OCI-LY3 (cell line): ENCODE measurements at regions not wholly inside any gene's neighbourhood (a gene's known extent, or its start where the extent isn't known, plus 50 kb on each side); places are given as distances from the start of the nearest gene placed in this dataset.

Experiments used
- H2AFZ ChIP-seq: fragments of 200-600, 300-600 bp; shearing (Covaris generic); 2 replicates; pipeline ENCODE4 v1.6.0; 2014; ENCODE audit warnings: antibody characterized with exemption, low read depth, low read length
- H3K27ac ChIP-seq: fragments of 200-600, 300-600 bp; sonication (generic); 2 replicates; pipeline ENCODE4 v1.5.1; 2014; ENCODE audit warnings: mild to moderate bottlenecking, low read length, moderate library complexity, mixed read lengths
- H3K27me3 ChIP-seq: fragments of 200-600, 300-600 bp; sonication (generic); 2 replicates; pipeline ENCODE4 v1.6.1; 2014; ENCODE audit warnings: low read depth, low read length, mixed read lengths
- H3K36me3 ChIP-seq: fragments of 200-600, 300-600 bp; sonication (generic); replicated peaks from 2 replicates; pipeline ENCODE3; 2014; ENCODE audit warnings: low read depth, low read length, mixed read lengths
- H3K4me1 ChIP-seq: fragments of 300-600, 200-600 bp; sonication (generic); 2 replicates; pipeline ENCODE4 v1.6.1; 2014; ENCODE audit warnings: low read length, mixed read lengths
- H3K4me2 ChIP-seq: fragments of 200-600, 300-600 bp; sonication (generic); 2 replicates; pipeline ENCODE4 v1.6.1; 2014; ENCODE audit warnings: low read length, mixed read lengths
- H3K4me3 ChIP-seq: fragments of 300-600, 200-600 bp; sonication (generic); 2 replicates; pipeline ENCODE4 v1.5.1; 2014; ENCODE audit warnings: antibody characterized with exemption, mild to moderate bottlenecking, low read length, moderate library complexity
- H3K79me2 ChIP-seq: fragments of 300-600, 200-600 bp; shearing (Covaris generic); 2 replicates; pipeline ENCODE4 v1.6.1; 2014; ENCODE audit warnings: mild to moderate bottlenecking, low read length, mixed read lengths
- H3K9ac ChIP-seq: fragments of 300-600, 200-600 bp; shearing (Covaris generic); 2 replicates; pipeline ENCODE4 v1.6.0; 2014; ENCODE audit warnings: mild to moderate bottlenecking, low read length, moderate library complexity
- H3K9me3 ChIP-seq: fragments of 200-600, 300-600 bp; shearing (Covaris generic); 2 replicates; pipeline ENCODE4 v1.6.1; 2014; ENCODE audit warnings: low read length, mixed read lengths; ENCODE audit not compliant: insufficient read depth
- H4K20me1 ChIP-seq: fragments of 200-600, 300-600 bp; sonication (generic); 2 replicates; pipeline ENCODE4 v1.6.1; 2016; ENCODE audit warnings: low read length, mixed read lengths; ENCODE audit not compliant: insufficient read depth
- EZH2phosphoT487 ChIP-seq: fragments of 200-600 bp; shearing (Covaris generic); IDR thresholded peaks from 2 replicates; pipeline ENCODE4 v1.6.1; 2018; ENCODE audit warnings: antibody characterized with exemption, mixed run types, low read depth
- TF ChIP-seq, protein P1 (sequence below): fragments of 200-600, 300-600 bp; sonication (generic); IDR thresholded peaks from 2 replicates; pipeline ENCODE4 v1.5.1; 2014; ENCODE audit warnings: antibody characterized with exemption, low read length, low read depth

DNA sequence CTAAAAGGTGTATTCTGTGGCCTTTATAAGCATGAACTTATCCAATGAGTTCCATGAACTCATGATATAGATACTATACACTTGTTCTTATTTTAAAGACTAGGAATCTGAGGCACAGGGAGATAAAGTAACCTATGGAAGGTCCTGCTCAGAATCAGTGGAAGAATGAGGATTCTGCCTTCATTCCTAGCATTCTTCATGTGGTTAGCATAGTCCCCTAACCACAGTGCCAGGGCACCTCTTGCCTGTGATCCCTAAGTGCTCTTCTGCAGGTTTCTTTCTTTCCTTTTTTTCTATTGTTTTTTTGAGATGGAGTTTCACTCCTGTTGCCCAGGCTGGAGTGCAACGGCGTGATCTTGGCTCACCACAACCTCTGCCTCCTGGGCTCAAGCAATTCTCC, 174.1 kb downstream of the C9orf152 start:
- no peaks in the 10 kb centered on the region for H3K36me3 ChIP-seq
- no peak overlapping the region for H3K4me3 ChIP-seq
- no peaks in the 10 kb centered on the region for H3K79me2 ChIP-seq
- H2AFZ ChIP-seq = no peak overlapping the region
- H3K27ac ChIP-seq = no peak overlapping the region
- H3K4me1 ChIP-seq = no peaks in the 10 kb centered on the region
- no peaks in the 10 kb centered on the region for H3K9me3 ChIP-seq
- H3K4me2 ChIP-seq = no peak overlapping the region
- TF ChIP-seq, protein P1, sequence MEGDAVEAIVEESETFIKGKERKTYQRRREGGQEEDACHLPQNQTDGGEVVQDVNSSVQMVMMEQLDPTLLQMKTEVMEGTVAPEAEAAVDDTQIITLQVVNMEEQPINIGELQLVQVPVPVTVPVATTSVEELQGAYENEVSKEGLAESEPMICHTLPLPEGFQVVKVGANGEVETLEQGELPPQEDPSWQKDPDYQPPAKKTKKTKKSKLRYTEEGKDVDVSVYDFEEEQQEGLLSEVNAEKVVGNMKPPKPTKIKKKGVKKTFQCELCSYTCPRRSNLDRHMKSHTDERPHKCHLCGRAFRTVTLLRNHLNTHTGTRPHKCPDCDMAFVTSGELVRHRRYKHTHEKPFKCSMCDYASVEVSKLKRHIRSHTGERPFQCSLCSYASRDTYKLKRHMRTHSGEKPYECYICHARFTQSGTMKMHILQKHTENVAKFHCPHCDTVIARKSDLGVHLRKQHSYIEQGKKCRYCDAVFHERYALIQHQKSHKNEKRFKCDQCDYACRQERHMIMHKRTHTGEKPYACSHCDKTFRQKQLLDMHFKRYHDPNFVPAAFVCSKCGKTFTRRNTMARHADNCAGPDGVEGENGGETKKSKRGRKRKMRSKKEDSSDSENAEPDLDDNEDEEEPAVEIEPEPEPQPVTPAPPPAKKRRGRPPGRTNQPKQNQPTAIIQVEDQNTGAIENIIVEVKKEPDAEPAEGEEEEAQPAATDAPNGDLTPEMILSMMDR = no peak
- no peak for TF ChIP-seq EZH2phosphoT487
- H4K20me1 ChIP-seq = no peaks in the 10 kb centered on the region
- no peaks in the 10 kb centered on the region for H3K27me3 ChIP-seq
- no peak overlapping the region for H3K9ac ChIP-seq

DNA sequence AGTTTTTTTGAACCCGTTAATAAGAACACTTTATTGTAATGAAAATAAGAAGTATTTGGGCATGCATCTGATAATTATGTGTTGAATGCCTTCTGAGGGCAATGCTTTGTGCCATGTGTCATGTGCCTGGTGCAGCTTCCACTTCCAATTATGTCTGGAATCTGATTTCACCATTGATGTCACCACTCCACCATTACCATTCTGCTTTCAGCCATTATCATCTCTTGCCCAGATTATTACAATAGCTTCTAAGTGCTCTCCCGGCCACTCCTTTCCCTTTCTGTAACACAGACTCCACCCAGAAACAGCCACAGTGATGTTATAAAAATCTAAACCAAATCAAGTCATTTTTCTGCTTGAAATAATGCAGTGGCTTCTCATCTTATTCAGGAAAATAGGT, 171.7 kb downstream of the C9orf152 start:
- Histone ChIP-seq H3K4me3 (no peak overlapping the region), H3K27me3 (no peaks in the 10 kb centered on the region), H4K20me1 (no peaks in the 10 kb centered on the region), H3K9me3 (no peaks in the 10 kb centered on the region), H3K9ac (no peak overlapping the region), H3K27ac (no peak overlapping the region), H3K79me2 (no peaks in the 10 kb centered on the region), H2AFZ (no peak overlapping the region), H3K4me2 (no peak overlapping the region), H3K4me1 (no peaks in the 10 kb centered on the region), H3K36me3 (no peaks in the 10 kb centered on the region)
- no peak for TF ChIP-seq EZH2phosphoT487
- TF ChIP-seq, protein P1 = no peak

DNA sequence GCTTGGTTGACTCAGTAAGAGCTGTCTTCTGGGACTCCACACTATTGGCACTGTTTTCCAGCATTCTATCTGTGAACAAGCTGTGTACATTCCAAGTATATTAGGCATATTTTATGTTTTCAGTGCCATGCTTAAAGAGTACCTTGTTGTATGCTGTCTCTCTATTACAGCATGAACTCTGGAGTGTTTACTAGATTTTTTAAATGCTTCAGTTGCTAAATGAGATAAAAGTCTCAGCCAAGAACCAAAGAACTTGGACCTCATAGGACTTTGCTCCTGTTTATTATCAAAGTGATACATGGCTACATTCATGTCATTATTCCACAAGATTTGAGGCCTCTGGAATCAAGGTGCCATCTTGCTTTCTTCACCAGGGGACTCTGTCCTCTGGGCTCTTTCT, 167.2 kb downstream of the C9orf152 start:
- Histone ChIP-seq H3K27me3 (no peaks in the 10 kb centered on the region), H3K4me3 (no peak overlapping the region), H3K27ac (no peak overlapping the region), H3K4me1 (no peaks in the 10 kb centered on the region), H3K9ac (no peak overlapping the region), H3K4me2 (no peak overlapping the region), H4K20me1 (no peaks in the 10 kb centered on the region), H3K36me3 (no peaks in the 10 kb centered on the region), H3K9me3 (no peaks in the 10 kb centered on the region), H2AFZ (no peak overlapping the region), H3K79me2 (no peaks in the 10 kb centered on the region)
- TF ChIP-seq EZH2phosphoT487 = no peak

DNA sequence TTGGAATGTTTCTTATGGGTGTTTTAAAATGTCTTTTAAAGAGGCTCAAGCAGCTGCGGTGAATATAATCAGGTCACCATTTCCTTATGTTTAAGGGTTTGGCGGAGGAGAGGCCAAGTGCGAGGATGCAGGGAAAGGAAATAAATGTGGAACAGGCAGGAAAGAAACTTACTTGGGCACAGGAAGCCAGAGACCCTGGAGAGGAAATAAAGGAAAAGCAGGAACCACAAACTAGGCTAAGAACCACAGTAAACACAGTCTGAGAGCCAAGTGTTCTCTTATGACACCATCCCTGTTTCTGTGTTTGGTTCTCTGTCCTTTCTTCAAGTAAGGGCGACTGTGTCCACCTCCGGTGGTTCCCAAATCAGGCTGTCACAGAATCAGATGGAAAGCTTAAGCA, 166.5 kb downstream of the C9orf152 start:
- no peak overlapping the region for H3K4me3 ChIP-seq
- H3K9ac ChIP-seq = no peak overlapping the region
- H3K36me3 ChIP-seq = no peaks in the 10 kb centered on the region
- H3K27me3 ChIP-seq = no peaks in the 10 kb centered on the region
- H2AFZ ChIP-seq = no peak overlapping the region
- no peaks in the 10 kb centered on the region for H3K4me1 ChIP-seq
- H3K79me2 ChIP-seq = no peaks in the 10 kb centered on the region
- no peaks in the 10 kb centered on the region for H3K9me3 ChIP-seq
- H3K27ac ChIP-seq = no peak overlapping the region
- no peak for TF ChIP-seq EZH2phosphoT487
- TF ChIP-seq, protein P1 = no peak
- no peaks in the 10 kb centered on the region for H4K20me1 ChIP-seq
- no peak overlapping the region for H3K4me2 ChIP-seq
